AML-193 (cell line): ENCODE measurements at regions not wholly inside any gene's neighbourhood (a gene's known extent, or its start where the extent isn't known, plus 50 kb on each side); places are given as distances from the start of the nearest gene placed in this dataset.
"Not testable (repeated sequence)": the region's sequence is repeated elsewhere in the genome, so short reads cannot be mapped to it uniquely, and the experiment has no call there.

Experiments
- DNase-seq, 2 experiments: peaks; one replicate each; lab custom pipeline; 2025; lab: John Stamatoyannopoulos, UW

- no peak for DNase-seq
Observed at GRCh38 chr1:10912441-10912840, 100.0 kb upstream of the TARDBP start.

DNA sequence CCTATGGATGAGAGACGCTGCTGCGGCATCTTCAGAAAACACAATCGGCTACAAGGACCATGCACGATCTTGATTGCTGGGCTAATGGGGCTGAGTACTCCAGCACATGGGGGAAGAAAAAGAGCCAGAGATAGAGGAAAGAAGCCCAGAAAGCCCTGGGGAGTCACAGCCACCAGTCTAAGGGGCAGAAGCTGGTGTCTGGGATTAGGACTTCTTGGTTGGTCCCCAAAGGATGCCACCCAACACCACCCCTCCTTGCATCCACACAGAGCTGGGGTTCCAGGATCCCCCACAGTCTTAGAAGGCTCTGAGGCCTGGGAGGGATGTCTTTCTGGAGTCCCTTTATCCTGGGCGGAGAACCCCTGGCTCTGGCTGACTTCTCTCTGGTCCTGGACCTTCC, 98.4 kb upstream of the TARDBP start:
- DNase-seq: no peak

DNA sequence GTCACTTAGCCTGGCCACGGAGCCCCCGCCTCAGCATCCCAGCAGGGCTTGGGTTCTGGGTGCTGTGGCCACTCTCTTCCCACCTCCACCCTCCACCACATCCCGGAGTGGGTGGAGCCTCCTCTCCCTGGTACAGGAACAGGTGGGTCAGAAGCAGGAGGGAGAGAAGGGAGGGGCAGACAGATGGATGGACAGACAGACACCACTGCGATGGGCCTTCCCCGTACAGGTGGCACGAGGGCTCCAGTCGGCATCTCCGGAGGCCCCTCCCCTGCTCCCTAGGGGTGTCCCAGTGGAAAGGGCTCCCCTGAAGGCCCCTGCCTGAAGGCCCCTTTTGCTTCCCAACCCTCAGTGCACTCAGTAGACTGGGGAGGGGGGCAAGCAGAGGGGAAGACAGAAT, 96.9 kb upstream of the TARDBP start:
- no peak for DNase-seq

- DNase-seq: no peak
Observed at GRCh38 chr1:10916311-10916710, 96.1 kb upstream of the TARDBP start.

DNA sequence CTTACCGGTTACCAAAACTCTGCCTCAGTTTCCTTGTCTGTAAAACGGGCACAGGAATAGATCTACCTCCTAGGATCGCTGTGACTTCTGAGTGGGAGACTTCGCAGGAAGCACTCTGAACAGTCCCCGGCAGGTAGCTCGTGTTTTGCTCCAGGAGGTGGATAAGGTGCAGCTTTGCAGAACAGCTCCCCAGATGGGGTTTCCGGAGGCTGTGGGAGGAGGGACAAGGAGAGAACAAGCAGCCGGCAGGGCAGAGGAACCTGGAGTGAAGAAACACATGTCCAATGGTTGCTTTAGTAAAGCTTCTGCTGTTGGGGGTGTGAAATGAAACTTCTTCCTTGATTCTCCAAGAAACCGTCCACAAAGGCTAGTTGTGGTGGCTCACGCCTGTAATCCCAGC, 95.5 kb upstream of the TARDBP start:
- DNase-seq: peak; percentile 19 to 20

- DNase-seq: peak in 1 of 2 experiments; percentile 11
Observed at GRCh38 chr1:10917513-10918454, 94.7 kb upstream of the TARDBP start.

DNA sequence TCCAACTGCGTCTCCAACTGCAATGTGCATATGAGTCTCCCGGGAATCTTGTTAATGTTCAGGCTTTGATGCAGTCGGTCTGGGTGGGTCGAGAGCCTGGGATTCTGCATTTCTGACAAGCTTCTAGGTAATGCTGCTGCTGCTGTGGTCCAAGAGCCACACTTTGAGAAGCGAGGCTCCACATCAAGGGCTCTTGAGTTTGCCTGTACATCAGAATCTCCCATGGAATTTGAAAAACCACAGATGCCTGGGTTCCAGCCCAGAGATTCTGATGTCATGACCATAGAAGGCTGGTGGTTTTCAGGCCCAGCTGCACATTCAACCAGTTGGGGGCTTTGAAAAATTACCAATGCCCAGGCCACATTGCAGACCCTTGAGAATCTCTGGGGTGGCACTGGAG, 93.9 kb upstream of the TARDBP start:
- no peak for DNase-seq

DNA sequence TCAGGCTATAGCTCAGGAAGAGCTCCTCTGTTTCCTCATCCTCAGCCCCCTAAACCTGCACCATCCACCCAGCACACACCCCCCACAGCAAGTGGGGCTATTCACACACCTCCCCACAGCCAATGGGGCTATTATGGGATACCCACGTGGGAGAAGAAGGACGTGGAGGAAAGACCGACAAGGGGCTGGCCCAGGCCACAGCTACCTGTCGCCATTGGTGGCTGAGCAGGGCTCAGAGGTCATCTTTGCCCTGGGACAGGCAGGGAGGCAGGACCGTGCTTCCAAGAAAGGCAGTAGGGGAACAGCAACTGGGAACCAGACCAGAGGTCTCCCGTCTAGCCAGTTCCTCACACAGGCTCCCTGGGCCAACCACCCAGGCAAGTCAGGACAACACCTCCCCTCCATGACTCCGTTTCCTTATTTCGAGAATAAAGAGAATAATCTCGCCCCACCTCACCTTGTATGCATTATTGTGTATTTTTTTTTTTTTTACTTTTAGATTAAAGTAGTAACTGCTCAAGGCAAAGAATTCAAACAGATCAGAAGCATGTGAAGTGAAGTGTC, 92.3 kb upstream of the TARDBP start:
- DNase-seq: no peak

DNA sequence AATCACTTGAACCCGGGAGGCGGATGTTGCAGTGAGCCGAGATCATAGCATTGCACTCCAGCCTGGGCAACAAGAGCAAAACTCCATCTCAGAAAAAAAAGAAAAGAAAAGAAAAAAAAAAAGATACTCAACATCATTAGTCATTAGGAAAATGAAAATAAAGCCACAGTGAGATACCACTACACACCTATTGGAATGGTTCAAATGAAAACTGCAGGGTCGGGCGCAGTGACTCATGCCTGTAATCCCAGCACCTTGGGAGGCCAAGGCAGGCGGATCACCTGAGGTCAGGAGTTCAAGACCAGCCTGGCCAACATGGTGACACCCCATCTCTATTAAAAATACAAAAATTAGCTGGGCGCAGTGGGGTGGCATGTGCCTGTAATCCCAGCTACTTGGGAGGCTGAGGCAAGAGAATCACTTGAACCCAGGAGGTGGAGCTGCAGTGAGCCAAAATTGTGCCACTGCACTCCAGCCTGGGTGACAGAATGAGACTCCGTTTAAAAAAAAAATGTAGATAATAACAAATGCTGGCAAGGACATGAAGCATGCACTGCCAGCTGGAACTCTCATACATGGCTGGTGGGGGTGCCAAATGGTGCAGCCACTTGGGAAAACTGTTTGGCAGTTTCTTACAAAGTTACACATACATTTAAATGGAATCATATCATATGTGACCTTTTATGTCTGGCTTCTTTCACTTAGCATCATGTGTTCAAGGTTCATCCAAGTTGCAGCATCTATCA, 90.0 kb upstream of the TARDBP start:
- DNase-seq: not testable (repeated sequence)

- no peak for DNase-seq
Observed at GRCh38 chr1:10924030-10924429, 88.4 kb upstream of the TARDBP start.

- DNase-seq: no peak
Observed at GRCh38 chr1:10928654-10929053, 83.8 kb upstream of the TARDBP start.

DNA sequence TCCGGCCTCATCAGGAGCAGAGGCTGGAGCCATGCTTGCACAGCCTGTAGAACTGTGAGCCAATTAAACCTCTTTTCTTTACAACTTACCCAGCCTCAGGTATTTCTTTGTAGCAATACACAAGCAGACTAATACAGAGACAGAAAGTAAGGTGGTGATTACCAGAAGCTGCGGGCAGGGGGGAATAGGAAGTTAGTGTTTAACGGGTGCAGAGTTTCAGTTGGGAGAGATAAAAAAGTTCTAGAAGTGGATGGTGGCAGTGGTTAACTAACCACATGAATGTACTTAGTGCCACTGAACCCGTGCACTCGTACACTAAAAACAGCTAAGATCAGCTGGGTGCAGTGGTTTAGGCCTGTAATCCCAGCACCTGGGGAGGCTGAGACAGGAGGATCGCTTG, 80.4 kb upstream of the TARDBP start:
- no peak for DNase-seq

DNA sequence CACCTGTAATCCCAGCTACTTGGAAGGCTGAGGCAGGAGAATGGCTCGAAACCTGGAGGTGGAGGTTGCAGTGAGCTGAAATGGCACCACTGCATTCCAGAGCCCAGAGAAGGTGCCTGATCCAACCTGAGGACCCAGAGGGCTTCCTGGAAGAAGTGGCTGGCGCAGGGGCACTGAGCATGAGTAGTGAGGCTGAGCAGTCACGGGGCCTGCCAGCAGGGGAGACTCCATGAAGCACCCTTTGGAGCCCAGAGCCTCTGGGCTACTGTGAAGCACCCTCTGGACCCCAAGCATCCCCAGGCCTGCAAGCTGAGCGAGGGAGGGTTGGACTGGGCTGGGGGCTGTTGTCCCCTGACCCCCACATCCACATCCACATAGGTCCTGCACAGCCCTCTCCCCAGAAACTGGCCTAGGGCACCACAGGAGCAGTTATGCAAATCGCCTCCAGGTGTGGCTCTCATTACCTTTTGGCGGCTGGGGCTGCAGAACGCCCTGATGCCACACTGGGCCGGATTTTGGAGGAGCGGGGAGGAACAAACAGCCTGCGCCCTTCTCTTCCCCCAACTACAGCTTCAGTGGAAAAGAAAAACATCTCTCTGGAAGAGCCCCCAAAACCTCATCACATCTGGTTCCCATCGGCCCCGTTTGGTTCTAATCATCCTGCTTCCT, 78.2 kb upstream of the TARDBP start:
- no peak for DNase-seq

- DNase-seq: no peak
Observed at GRCh38 chr1:10935246-10935645, 77.2 kb upstream of the TARDBP start.

DNA sequence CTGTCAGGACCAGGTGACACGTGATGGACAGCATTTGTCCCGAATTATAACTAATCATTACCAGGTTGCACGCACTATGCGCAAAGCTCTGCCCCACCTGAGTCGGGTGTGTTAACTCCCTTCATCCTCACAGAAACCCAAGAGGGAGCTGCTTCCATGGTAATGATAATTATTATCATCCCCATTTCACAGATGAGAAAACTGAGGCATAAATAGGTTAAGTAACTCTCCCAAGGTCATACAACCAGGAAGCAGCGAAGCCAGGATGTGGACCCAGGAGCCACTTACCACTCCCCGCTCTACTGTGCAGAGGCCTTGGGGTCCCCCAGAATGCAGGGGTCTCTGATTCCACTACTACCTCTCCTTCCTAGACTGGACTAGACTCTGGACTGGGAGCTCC, 76.7 kb upstream of the TARDBP start:
- no peak for DNase-seq

DNA sequence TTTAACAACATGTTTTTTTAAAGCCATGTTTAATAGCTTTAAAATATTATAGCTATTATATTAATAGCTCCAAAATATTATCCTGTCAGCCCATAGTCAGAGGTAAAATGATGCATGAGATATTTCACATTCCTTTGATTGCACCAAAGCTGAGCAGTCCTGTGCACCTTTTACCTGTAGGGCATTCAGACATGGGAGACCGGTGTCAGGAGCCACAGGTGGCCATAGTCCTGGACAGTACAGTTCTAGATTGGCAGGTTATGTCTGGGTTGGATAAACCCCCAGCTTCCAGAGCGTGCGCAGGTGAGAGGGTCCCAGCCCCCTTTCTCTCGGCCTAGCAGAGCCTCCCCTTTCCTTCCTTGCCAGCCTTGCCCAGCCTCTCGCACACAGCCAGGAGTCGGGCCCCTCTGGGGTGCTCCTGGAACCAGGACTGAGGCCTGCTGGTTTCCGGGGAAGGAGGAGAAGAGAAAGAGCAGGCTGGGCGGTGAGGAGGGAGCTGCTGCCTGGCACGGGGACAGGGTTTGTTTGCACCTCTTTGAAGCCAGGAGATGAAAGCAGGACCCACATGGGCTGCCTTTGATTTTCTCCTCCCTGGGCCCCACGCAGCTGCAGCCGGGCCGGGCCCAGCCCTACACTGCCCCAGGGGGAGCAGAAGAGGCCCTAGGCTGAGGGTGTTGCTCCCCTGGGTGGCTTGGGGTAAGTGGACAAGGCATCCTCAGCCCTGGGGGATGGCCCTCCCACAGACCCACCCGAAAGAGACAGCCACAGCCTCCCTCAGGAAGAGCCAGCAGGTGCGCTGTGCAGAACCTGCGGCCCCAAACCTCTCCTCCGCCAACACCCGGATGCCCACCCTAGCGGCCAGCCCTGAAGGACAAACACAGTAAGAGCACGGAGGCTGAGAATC, 75.2 kb upstream of the TARDBP start:
- DNase-seq: no peak

DNA sequence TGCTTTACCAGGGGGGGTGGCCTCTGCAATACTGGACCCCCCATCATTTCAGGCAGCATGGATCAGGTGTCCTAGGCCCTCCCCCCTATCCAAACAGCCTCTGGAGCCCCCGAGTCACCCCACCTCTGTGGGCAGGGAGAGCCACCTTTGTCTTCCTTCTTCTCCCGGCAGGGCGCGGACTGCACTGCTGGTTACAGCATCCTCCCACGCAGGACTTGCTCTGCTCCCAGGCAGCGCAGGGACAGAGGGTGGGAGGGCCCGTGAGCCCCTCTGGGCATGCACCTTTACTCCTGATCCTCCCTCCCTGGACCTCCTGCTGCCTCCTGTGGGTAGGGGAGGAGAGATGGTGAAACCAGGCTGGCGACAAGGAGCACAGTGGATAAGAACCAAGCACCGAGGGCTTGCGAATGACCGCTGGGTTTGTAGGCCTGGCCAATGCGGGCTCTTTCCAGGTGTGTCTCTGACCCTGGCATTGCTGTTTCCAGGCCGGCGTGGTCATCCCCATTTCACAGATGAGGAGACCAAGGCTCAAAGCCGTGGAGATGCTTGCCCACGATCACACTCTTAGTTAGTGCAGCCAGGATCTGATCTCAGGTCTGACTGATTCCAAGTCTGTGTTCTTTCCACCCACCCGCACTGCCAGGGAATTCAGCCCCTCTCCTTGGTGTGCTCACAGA, 73.6 kb upstream of the TARDBP start:
- DNase-seq: no peak

DNA sequence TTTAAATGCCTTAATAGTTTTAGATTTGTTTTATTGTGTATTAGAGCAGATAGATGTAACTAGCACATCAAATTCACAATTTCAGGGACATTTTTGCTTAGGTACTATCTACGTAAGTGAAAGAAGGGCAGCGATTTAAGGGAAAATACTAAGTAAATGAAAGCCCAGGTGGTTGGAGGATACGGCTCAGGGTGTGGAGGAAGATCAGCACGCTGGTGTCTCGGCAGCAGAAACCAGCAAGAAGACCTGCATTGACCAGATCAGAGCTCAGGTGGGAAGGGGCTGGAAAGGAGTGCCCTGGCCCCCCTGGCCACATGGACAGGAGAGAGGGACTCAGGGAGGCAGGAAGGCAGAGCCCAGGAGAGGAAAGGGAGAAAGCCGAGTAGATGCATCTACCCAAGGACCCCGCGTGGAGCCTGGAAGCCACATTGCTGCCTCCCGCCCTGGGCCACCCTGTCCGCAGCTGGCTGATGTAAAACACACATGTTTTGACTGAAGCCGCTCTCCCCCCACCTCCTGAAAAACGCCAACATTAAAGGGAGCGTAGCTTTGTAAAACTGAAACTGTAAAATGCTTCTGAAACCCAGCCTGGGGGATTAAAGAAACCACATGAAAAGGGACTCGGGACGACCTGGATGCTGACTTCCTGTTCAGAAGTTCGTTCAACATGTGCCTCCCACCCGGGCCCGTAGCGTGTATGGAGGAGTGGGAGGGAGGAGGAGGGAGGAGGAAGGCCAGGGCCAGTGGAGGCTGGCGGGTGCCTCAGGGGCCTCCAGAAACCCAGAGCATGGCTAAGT, 72.6 kb upstream of the TARDBP start:
- DNase-seq: no peak

DNA sequence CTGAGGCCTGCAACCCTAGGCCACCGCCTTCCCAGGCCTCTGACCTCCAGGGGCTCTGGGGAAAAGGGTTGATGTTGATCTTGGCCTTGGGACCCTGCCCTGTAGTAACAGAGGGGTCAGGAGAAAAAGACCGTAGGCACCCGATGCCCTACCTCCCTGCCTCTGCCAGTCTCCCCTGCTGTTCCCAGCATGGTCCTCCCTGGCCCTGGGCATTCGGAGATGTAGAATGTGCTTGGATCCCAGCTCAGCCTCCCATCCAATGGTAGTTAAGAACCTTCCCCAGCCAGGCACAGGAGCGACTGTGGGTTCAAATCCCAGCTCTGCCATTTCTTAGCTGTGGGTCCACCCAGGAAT, 72.0 kb upstream of the TARDBP start:
- DNase-seq: no peak

DNA sequence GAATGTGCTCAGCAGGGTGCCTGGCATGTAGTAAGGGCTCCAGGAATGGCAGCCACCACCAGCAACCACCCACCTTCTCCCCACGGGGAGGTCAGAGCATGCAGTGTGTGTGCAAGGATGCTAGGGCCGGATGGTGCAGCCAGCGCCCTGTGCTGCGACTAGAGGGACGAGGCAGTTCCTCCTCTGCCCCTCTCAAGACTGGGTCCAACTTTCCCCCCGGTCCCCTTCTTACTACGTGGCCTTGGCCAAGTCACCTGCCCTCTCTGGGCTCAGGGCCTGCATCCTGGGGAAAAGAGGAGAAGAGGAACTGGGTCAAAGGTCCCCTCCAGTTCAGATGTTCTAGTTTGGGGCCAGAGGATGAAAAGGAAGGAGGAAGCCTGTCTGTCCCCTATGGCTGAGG, 71.6 kb upstream of the TARDBP start:
- no peak for DNase-seq
